NCI-H510A (cell line): ENCODE measurements at regions not wholly inside any gene's neighbourhood (a gene's known extent, or its start where the extent isn't known, plus 50 kb on each side); places are given as distances from the start of the nearest gene placed in this dataset.
"Not testable (repeated sequence)": the region's sequence is repeated elsewhere in the genome, so short reads cannot be mapped to it uniquely, and the experiment has no call there.

ENCODE experiments used
- DNase-seq: peaks from one replicate; lab custom pipeline; 2025; lab: John Stamatoyannopoulos, UW

GRCh38 chr2:2797797-2798196 lies 466.7 kb upstream of the MYT1L start:
- DNase-seq, result no peak

GRCh38 chr2:2796207-2796606 lies 465.1 kb upstream of the MYT1L start:
- no peak for DNase-seq

DNA sequence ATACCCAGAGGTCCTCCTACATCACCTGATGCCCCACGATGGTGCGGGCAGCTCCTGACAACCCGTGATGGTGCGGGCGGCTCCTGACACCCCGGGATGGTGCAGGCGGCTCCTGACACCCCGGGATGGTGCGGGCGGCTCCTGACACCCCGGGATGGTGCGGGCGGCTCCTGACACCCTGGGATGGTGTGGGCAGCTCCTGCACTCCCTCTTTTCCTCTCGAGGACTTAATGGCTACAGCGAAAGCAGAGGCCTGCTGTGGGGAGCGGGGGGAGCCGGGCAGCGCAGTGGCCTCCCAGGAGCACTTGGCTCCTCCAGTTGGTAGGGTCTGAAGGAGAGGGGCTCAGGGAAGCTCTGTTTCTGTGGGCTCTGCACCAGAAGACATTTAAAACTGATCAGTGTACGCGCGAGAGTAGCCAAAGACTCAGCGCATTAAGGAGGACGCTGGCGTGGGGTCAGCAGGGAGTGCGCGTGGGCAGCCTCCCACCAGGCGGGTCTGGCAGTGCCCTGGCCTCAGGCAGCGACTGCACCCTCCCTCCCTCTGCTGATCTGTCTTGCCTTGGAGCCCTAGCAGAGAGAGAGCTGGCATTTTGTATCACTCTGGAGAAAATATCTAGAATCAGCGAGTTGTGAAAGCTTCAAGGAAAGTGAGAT lies 464.5 kb upstream of the MYT1L start:
- no peak for DNase-seq

DNA sequence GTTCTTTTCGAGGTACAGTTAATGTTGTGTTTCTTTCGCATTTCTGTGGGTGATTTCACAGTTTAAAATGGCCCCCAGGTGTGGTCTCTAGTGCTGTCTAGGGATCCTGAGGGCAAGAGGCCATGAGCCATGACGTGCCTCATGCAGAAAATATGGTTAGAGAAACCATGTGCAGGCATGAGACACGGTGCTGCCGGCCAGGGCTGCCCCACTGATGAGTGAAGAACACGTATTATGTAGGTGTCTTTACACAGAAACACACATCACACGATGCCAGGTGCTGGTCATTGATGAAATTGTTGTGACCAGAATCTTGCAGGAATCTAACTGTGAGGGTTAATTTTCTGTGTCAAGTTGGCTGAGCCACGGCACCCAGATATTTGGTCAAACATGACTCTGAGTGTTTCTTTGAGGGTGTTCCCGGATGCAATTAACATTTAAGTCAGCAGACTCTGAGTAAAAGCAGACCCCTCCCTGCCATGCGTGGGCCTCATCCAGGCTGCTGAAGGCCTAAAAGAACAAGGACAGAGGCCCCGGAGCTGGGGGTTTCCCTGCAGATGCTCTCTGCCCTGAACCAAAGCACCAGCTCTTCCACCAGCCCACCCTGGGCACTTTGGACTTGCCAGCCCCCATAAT lies 463.0 kb upstream of the MYT1L start:
- DNase-seq, result no peak

- no peak for DNase-seq
Measured at GRCh38 chr2:2793514-2793913, 462.4 kb upstream of the MYT1L start.

DNA sequence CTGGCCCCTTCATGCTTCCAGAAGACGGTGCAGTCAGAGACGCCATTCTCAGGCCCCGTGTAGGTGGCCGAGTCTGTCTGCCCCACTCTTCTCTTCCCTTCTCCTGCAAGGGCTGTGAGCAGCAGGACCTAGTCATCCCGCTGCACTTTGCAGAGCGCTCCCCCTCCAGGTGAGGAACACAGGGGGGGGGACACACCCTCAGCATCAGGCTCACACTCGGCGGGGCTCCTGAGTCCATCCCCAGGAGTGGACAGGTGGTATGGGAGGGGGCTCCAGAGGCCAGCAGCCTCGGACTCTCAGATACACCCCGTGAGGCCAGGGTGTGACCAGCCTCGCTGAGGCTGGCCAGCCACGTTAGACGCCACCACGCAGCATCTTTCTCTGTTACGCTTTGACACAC lies 460.5 kb upstream of the MYT1L start:
- DNase-seq, result no peak

DNA sequence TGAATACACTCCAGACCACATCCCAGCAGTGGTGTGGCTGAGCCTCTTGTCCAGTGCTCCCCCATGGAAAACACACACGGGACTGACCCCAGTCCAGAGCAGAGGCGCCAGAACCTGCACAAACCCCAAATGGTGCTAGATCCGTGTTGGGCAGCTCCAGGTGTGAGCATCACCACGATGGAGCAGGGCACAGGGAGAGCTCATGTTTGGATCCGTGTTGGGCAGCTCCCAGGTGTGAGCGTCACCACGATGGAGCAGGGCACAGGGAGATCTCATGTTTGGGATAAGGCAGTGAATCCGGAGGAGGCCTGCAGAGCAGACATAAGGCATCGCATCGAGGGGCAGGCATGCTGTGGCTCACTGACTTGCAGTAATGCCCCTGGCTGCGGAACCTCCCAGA lies 460.0 kb upstream of the MYT1L start:
- DNase-seq, result no peak

DNA sequence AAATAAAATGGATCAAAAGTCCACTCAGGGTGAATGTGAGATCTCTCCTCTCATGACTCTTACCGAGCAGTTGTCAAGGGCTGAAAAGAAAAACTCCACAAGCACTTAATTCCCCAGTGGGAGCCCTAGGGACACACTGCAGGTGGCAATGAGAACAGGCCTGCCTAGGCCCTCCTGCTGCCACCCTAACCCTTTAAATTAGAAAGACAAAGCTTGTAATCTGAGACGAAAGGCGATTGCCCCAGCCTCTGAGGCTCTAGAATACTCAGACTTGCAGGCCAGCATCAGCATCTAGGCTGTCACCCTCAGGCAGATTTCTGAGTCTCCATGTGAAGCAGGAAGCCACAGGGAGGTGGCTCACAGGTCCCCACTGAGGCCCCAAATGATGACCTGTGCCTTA lies 457.0 kb upstream of the MYT1L start:
- no peak for DNase-seq

- no peak for DNase-seq
Measured at GRCh38 chr2:2787301-2787907, 456.3 kb upstream of the MYT1L start.

- DNase-seq, result no peak
Measured at GRCh38 chr2:2782007-2782406, 450.9 kb upstream of the MYT1L start.

- no peak for DNase-seq
Measured at GRCh38 chr2:2779727-2780126, 448.7 kb upstream of the MYT1L start.

GRCh38 chr2:2777876-2778275 lies 446.8 kb upstream of the MYT1L start:
- DNase-seq, result no peak

- no peak for DNase-seq
Measured at GRCh38 chr2:2777213-2777612, 446.1 kb upstream of the MYT1L start.

DNA sequence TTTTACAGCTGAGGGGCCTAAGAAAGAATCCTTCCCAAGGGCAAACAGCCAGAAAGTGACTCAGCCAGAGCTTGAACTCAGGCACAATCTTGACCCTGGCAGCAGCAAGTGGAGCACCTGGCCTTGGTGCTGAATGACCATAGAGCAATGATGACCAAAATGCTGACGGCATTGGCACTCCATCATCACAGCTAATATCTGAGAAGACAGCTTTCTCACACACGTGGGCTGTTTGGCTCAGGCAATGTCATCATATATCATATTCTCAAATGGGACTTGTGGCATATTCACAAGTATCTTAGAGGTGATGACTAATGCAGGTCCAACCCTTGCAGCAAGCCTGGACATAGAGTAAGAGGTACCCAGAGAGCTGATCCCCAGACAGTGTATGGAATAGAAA lies 443.9 kb upstream of the MYT1L start:
- DNase-seq, result no peak

DNA sequence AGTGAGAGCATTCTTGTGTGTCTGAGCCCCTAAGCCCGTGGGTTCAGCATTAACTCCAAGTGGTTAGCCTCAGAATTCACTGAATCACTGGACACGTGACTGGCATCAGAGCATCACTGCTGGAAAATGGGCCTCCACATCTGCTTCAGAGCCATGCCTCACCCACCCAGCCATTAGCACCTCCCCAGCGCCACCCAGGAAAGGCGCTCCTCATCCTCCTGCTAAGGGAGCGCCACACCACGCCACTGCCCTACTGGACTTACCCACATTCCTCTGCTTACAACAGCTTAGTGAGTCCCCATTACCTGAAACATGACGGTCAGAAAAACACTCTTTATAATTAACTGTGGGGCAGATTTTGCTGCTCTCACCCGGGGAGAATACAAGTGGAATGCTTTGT lies 442.6 kb upstream of the MYT1L start:
- no peak for DNase-seq

DNA sequence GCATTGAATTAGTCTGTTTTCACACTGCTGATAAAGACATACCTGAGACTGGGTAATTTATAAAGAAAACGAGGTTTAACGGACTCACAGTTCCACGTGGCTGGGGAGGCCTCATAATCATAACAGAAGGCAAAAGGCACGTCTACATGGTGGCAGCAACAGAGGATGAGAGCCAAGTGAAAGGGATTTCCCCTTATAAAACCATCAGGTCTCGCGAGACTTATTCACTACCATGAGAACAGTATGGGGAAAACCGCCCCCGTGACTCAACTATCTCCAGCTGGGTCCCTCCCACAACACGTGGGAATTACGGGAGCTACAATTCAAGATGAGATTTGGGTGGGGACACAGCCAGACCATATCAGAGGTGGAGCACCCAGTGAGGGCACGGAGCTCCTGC lies 442.0 kb upstream of the MYT1L start:
- not testable (repeated sequence) for DNase-seq

DNA sequence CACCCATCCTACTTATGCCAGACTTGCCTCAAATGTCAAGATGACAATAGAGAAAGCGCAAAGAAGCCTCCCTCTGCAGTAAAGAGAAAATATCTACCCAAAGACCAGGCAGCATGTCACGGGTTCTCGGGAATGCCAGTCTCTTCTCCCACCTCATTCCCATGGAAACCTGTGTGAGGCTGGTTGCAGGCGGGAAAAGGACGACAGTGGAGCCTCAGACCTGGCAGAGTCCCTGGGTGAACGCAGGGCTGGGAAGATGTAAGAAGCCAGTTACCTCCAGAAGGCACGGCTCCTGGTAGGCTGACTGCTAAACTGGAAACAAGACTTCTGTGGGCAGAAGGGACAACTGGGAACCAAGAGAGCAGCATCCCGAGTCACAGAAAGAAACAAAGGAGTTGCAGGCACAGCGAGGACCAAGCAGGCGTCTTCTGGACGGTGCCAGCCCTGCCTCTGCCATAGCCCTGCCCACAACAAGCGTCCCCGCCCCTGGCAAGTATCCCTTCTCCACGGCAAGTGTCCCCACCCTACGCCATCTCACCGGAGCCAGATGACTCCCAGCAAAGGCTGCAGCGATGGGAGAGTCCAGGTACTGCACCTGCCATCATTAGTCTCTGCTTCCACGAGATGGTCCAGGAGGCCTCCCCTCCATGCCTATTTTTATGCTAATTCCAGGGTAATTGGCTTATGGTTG lies 440.8 kb upstream of the MYT1L start:
- DNase-seq, result no peak

GRCh38 chr2:2769481-2770431 lies 438.7 kb upstream of the MYT1L start:
- DNase-seq, result no peak

- no peak for DNase-seq
Measured at GRCh38 chr2:2768476-2768875, 437.4 kb upstream of the MYT1L start.

DNA sequence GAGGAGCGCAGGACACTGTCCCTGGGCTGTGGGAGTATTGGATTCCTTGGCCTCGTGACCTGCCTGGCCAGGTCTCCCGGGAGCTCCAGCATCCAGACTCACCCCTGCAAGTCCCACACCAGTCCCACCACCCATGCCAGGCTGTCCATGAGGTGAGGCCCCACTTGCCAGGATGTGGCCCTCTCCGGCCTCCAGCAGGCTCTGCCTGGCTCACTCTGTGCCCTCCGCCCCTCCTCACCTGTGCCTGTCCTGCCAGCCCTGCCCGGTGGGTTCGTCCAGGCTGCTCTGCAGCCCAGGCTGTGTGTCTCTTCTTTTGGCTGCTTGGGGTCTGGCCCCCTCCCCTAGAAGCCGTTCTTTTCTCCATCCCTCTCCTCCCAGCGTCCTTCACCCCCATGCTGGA lies 436.8 kb upstream of the MYT1L start:
- DNase-seq, result no peak

DNA sequence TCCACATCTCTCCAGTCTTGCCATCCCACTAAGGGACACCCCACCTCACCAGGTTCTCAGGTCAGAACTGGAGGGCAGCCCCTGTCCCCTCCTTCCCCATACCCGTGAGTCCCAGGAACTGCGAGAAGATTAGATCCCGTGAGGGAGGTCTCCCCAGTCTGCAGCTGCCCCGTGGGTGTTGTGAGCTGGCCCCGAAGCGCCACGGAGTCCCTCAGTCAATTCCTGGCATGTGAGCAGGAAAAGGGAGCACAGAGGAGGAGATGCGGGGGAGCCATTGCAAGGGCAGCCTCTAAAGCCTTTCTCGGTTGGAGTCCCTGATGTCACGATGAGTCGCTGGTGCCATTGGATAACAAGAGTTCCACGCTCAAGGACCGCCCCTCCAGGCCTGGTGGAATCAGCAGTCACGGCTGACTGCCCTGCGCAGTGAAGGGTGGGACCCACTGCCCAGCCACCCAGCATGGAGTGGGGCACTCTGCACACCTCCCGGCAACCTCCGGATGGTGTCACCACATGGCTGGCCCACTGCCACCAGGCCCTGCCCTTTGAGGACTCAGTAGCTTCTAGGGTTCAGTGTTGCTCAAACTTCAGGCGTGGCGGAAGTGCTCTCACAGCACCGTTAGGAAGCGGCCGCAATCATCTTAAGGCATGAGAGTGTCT lies 434.9 kb upstream of the MYT1L start:
- DNase-seq, result no peak
